ENCODE measurements at regions not wholly inside any gene's neighbourhood (a gene's known extent, or its start where the extent isn't known, plus 50 kb on each side); places are given as distances from the start of the nearest gene placed in this dataset.

GRCh38 chr15:96747291-96747690 lies 416.8 kb downstream of the NR2F2 start:
- no peak for DNase-seq

GRCh38 chr15:96750361-96750760 lies 419.9 kb downstream of the NR2F2 start:
- no peak for DNase-seq

GRCh38 chr15:96756146-96756545 lies 425.6 kb downstream of the NR2F2 start:
- DNase-seq = no peak

- DNase-seq = no peak
Measured at GRCh38 chr15:96756656-96757055, 426.2 kb downstream of the NR2F2 start.

- no peak for DNase-seq
Measured at GRCh38 chr15:96762566-96762965, 432.1 kb downstream of the NR2F2 start.

GRCh38 chr15:96764501-96764900 lies 434.0 kb downstream of the NR2F2 start:
- peak; percentile 29 for DNase-seq

GRCh38 chr15:96764946-96765345 lies 434.4 kb downstream of the NR2F2 start:
- peak; percentile 54 for DNase-seq

GRCh38 chr15:96766366-96766765 lies 435.9 kb downstream of the NR2F2 start:
- DNase-seq = no peak

GRCh38 chr15:96767703-96768434 lies 437.4 kb downstream of the NR2F2 start:
- peak; percentile 94 for DNase-seq

- peak; percentile 58 for DNase-seq
Measured at GRCh38 chr15:96768435-96768789, 437.9 kb downstream of the NR2F2 start.

- DNase-seq = no peak
Measured at GRCh38 chr15:96771035-96771434, 440.5 kb downstream of the NR2F2 start.

- DNase-seq = peak; percentile 20
Measured at GRCh38 chr15:96774216-96774615, 443.7 kb downstream of the NR2F2 start.

GRCh38 chr15:96783746-96784145 lies 453.2 kb downstream of the NR2F2 start:
- DNase-seq = peak; percentile 32

GRCh38 chr15:96790004-96790403 lies 459.5 kb downstream of the NR2F2 start:
- DNase-seq = peak; percentile 26

- peak; percentile 37 for DNase-seq
Measured at GRCh38 chr15:96792216-96792615, 461.7 kb downstream of the NR2F2 start.

- DNase-seq = no peak
Measured at GRCh38 chr15:96796841-96797240, 466.3 kb downstream of the NR2F2 start.

- DNase-seq = no peak
Measured at GRCh38 chr15:96801576-96802150, 471.2 kb downstream of the NR2F2 start.

- DNase-seq = no peak
Measured at GRCh38 chr15:96802611-96803255, 472.2 kb downstream of the NR2F2 start.

- DNase-seq = no peak
Measured at GRCh38 chr15:96804754-96805153, 474.3 kb downstream of the NR2F2 start.

GRCh38 chr15:96807361-96807760 lies 476.9 kb downstream of the NR2F2 start:
- DNase-seq = no peak

GRCh38 chr15:96817900-96818299 lies 487.4 kb downstream of the NR2F2 start:
- no peak for DNase-seq

- DNase-seq = no peak
Measured at GRCh38 chr15:96818861-96819260, 488.4 kb downstream of the NR2F2 start.

GRCh38 chr15:96827981-96828380 lies 497.5 kb downstream of the NR2F2 start:
- no peak for DNase-seq

GRCh38 chr15:96837241-96837970 lies 506.9 kb downstream of the NR2F2 start:
- no peak for DNase-seq

All from islet precursor cell (in vitro differentiated cells).